ENCODE measurements at regions not wholly inside any gene's neighbourhood (a gene's known extent, or its start where the extent isn't known, plus 50 kb on each side); places are given as distances from the start of the nearest gene placed in this dataset.

GRCh38 chr14:81972601-81973000, 438.9 kb upstream of the SEL1L start:
- ChIA-PET POLR2A (no interaction called here), CTCF (no interaction called here)
- Histone ChIP-seq H3K4me3 (ENCODE audit: low read depth, low read length) (no peak overlapping the region), H3K9me3 (ENCODE audit: control insufficient read depth, insufficient read depth, low read depth, low read length) (peaks cover 2% of the 10 kb centered on the region; the same call in 1 of the 2 replicates), H3K27ac (ENCODE audit: extremely low read depth, low read depth, low read length) (no peak overlapping the region), H3K36me3 (ENCODE audit: control insufficient read depth in 2 of 2, insufficient read depth in 1 of 2, low read length in 2 of 2) (no peaks in the 10 kb centered on the region), H3K4me1 (ENCODE audit: control insufficient read depth, insufficient read depth, low read length) (no peaks in the 10 kb centered on the region)
- TF ChIP-seq ZNF223 (tag by site-specific recombination; IDR thresholded peaks at IDR 0.05) (no peak), ZNF791 (tag by site-specific recombination; IDR thresholded peaks at IDR 0.05) (no peak), ZNF585B (tag by site-specific recombination; IDR thresholded peaks at IDR 0.05) (no peak), ZNF48 (tag by site-specific recombination; IDR thresholded peaks at IDR 0.05) (no peak), ZBTB49 (tag by site-specific recombination; IDR thresholded peaks at IDR 0.05; ENCODE audit: low read depth) (no peak), ZNF174 (tag by site-specific recombination; IDR thresholded peaks at IDR 0.05) (no peak), ZNF138 (tag by site-specific recombination; IDR thresholded peaks at IDR 0.05; ENCODE audit: borderline replicate concordance) (no peak), ELK4 (IDR thresholded peaks at IDR 0.05; ENCODE audit: borderline replicate concordance, low read depth, low read length) (no peak), ZEB2 (tag by site-specific recombination; IDR thresholded peaks at IDR 0.05) (no peak), ZNF169 (tag by site-specific recombination; IDR thresholded peaks at IDR 0.05) (no peak), YY2 (tag by site-specific recombination; IDR thresholded peaks at IDR 0.05) (no peak)
- TF ChIP-seq, protein P1, sequence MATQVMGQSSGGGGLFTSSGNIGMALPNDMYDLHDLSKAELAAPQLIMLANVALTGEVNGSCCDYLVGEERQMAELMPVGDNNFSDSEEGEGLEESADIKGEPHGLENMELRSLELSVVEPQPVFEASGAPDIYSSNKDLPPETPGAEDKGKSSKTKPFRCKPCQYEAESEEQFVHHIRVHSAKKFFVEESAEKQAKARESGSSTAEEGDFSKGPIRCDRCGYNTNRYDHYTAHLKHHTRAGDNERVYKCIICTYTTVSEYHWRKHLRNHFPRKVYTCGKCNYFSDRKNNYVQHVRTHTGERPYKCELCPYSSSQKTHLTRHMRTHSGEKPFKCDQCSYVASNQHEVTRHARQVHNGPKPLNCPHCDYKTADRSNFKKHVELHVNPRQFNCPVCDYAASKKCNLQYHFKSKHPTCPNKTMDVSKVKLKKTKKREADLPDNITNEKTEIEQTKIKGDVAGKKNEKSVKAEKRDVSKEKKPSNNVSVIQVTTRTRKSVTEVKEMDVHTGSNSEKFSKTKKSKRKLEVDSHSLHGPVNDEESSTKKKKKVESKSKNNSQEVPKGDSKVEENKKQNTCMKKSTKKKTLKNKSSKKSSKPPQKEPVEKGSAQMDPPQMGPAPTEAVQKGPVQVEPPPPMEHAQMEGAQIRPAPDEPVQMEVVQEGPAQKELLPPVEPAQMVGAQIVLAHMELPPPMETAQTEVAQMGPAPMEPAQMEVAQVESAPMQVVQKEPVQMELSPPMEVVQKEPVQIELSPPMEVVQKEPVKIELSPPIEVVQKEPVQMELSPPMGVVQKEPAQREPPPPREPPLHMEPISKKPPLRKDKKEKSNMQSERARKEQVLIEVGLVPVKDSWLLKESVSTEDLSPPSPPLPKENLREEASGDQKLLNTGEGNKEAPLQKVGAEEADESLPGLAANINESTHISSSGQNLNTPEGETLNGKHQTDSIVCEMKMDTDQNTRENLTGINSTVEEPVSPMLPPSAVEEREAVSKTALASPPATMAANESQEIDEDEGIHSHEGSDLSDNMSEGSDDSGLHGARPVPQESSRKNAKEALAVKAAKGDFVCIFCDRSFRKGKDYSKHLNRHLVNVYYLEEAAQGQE (tag by site-specific recombination; IDR thresholded peaks at IDR 0.05): no peak
- TF ChIP-seq, protein P2, sequence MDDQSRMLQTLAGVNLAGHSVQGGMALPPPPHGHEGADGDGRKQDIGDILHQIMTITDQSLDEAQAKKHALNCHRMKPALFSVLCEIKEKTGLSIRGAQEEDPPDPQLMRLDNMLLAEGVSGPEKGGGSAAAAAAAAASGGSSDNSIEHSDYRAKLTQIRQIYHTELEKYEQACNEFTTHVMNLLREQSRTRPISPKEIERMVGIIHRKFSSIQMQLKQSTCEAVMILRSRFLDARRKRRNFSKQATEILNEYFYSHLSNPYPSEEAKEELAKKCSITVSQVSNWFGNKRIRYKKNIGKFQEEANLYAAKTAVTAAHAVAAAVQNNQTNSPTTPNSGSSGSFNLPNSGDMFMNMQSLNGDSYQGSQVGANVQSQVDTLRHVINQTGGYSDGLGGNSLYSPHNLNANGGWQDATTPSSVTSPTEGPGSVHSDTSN (CRISPR knock-in tag; IDR thresholded peaks at IDR 0.05): no peak

GRCh38 chr14:81974543-81974942, 440.9 kb upstream of the SEL1L start:
- H3K9me3 ChIP-seq (ENCODE audit: control insufficient read depth, insufficient read depth, low read depth, low read length): no peaks in the 10 kb centered on the region
- no peak for TF ChIP-seq ZNF423 (tag by site-specific recombination; IDR thresholded peaks at IDR 0.05)
- no peak for TF ChIP-seq ZNF623 (tag by site-specific recombination; IDR thresholded peaks at IDR 0.05)
- CTCF ChIA-PET: interaction anchor here (1.9 kb wide), 1 partner anchor 16 kb away, joined by 8 read pairs; no protein-coding TSS in a partner anchor
- no peaks in the 10 kb centered on the region for H3K4me1 ChIP-seq (ENCODE audit: control insufficient read depth, insufficient read depth, low read length)
- H3K36me3 ChIP-seq (ENCODE audit: control insufficient read depth in 2 of 2, insufficient read depth in 1 of 2, low read length in 2 of 2): no peaks in the 10 kb centered on the region
- no peak overlapping the region for H3K27ac ChIP-seq (ENCODE audit: extremely low read depth, low read depth, low read length)
- no peak overlapping the region for H3K4me3 ChIP-seq (ENCODE audit: low read depth, low read length)
- POLR2A ChIA-PET: no interaction called here
